Activated T-cell treated with anti-CD3 and anti-CD28 coated beads, Interleukin-2, amount 50 U/mL, for 4 hours (primary cell): ENCODE measurements at regions not wholly inside any gene's neighbourhood (a gene's known extent, or its start where the extent isn't known, plus 50 kb on each side); places are given as distances from the start of the nearest gene placed in this dataset.

Experiments used
- ATAC-seq, 2 donors: fragments of 200-7000 bp; cut with Tn5 transposase; one replicate each; pipeline ENCODE4 v1.10.0; 2021
- DNase-seq: peaks from one replicate; pipeline ENCODE4 v3.0.0-alpha.2; 2020
- H3K27me3 Mint-ChIP-seq: one replicate; pipeline ENCODE4 v1.8.0; 2021; ENCODE audit warnings: low read depth, mixed read lengths
- H3K36me3 Mint-ChIP-seq: one replicate; pipeline ENCODE4 v1.8.0; 2022; ENCODE audit warnings: mixed read lengths; ENCODE audit not compliant: insufficient read depth
- H3K4me1 Mint-ChIP-seq: one replicate; pipeline ENCODE4 v1.8.0; 2021; ENCODE audit warnings: low read depth, mixed read lengths
- H3K4me3 Mint-ChIP-seq: one replicate; pipeline ENCODE4 v1.8.0; 2021; ENCODE audit warnings: mild to moderate bottlenecking, moderate library complexity, mixed read lengths
- H3K9me3 Mint-ChIP-seq: one replicate; pipeline ENCODE4 v1.8.0; 2021; ENCODE audit warnings: mixed read lengths

DNA sequence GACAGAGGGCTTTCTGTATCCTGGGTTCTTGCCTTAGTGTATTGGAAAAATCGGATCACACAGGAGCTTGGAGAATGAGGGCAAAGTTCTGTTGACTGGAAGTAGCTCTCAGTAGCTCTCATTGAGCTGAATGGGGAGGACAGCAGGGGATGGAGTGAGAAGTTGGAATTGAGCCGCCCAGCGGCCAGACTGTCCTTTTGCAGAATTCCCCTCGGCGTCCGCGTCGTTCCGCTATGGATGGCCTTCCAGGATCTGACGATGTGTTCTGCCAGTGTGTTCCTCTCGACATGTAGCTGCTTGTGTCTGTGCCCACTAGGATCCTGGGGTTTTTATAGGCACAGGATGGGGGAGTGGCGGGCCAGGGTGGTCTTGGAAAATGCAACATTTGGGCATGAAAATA lies 351.8 kb upstream of the SEMA3A start:
- Mint-ChIP-seq H3K4me3 (no peak overlapping the region), H3K27me3 (no peaks in the 10 kb centered on the region), H3K4me1 (no peaks in the 10 kb centered on the region), H3K9me3 (peaks cover 6% of the 10 kb centered on the region), H3K36me3 (no peaks in the 10 kb centered on the region)
- no peak for ATAC-seq
- no peak for DNase-seq

DNA sequence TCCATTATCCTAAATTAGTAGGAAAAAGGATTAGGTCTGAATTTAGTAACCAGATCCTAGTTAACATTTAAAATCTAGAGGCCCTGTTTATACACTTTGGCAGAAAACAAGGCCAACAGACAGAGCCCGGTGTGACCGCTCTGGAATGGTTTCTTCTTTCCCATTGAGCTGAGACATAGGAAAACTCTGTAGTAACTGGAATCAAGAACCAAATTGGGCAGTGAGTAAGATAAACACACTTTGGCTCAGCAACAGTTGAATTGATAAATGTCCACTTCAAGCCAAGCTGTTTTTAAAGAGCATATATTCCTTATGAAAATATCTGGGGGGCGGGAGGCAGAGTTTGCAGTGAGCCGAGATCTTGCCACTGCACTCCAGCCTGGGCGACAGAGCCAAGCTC lies 343.7 kb upstream of the SEMA3A start:
- Mint-ChIP-seq H3K9me3 (no peaks in the 10 kb centered on the region), H3K4me1 (no peaks in the 10 kb centered on the region)

DNA sequence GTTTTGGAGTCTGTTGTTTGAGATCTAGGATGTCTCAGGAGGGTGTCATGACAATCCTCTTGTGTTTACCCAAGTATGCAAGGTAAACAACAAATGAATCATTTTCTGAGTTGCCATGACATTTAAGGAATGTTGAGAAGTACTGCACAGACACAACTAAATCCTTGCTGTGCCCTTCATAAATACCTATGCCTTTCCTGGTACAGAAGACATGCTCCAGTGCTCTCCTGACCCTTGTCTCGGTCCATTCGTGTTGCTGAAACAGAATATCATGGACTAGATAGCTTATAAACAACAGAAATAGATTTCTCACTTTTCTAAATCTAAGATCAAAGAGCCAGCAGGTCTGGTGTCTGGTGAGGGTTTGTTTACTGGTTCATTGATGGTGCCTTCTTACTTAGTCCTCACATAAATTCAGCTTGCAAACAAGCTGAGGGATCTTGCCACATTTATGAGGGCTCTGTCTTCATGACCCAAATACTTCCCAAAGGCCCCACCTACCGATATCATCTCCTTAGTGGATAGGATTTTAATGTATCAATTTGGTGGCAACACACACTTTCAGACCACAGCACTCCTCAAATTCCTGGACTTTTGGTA lies 341.8 kb upstream of the SEMA3A start:
- Mint-ChIP-seq H3K9me3 (no peaks in the 10 kb centered on the region), H3K4me3 (no peak overlapping the region), H3K36me3 (no peaks in the 10 kb centered on the region), H3K4me1 (no peaks in the 10 kb centered on the region), H3K27me3 (no peaks in the 10 kb centered on the region)
- DNase-seq, result no peak
- ATAC-seq, result no peak

More for the DNA sequence above, 343.7 kb upstream of the SEMA3A start:
- no peaks in the 10 kb centered on the region for H3K36me3 Mint-ChIP-seq
- no peaks in the 10 kb centered on the region for H3K27me3 Mint-ChIP-seq
- DNase-seq (no peak), ATAC-seq (no peak)
- no peak overlapping the region for H3K4me3 Mint-ChIP-seq

DNA sequence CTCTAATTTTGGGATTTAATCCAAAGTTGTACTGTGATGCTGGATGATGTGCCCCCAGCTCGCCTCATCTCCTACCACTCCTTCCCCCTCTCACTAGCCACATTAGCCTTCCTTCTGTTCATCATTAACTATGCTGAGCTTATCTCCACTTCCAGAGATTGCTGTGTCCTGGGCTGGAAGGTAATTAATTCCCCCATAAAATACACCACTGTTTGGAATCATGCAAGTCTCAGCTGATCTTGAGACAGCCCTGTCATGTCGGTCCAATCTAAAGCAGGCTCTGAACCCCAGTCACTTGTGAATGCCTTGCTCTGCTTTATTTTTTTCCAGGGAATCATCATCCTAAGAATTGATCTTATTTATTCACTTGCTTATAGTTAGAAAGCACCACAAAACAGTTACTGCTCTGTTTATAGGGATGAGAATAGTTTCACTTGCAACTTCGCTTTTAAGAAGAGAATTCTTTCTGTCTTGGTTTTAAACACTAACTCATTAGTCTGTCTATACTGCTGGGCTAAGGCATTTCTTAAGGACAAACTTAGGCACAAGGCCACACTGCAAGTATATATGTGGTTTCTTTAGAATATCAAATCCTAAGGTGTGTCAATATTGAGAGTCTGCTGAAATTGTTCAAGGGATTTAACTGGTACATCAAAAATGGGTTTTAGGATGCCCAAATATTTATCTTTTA lies 341.1 kb upstream of the SEMA3A start:
- ATAC-seq, result no peak
- Mint-ChIP-seq H3K4me3 (no peak overlapping the region), H3K4me1 (no peaks in the 10 kb centered on the region), H3K36me3 (no peaks in the 10 kb centered on the region), H3K27me3 (no peaks in the 10 kb centered on the region), H3K9me3 (no peaks in the 10 kb centered on the region)
- no peak for DNase-seq

DNA sequence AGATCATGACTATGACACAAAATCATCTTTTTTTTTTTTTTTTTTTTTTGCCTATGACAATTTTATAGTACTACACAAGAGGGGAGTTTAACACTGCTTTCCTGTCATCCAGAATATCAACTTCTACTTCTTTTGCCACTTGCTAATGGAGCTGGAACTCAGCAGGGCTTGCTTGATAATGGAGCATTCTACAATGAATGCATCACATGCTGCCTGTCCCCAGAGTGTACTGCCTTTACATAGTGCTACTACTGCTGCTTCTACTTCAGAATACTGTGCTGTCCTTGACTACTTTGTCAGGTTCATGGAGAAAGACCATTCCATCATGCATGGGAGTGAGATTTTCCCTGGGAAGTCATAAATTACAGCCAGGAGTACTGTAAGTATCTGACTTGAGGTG lies 338.6 kb upstream of the SEMA3A start:
- ATAC-seq, result no peak
- no peak for DNase-seq
- Mint-ChIP-seq H3K27me3 (no peaks in the 10 kb centered on the region), H3K9me3 (no peaks in the 10 kb centered on the region), H3K4me3 (no peak overlapping the region), H3K36me3 (no peaks in the 10 kb centered on the region), H3K4me1 (no peaks in the 10 kb centered on the region)

DNA sequence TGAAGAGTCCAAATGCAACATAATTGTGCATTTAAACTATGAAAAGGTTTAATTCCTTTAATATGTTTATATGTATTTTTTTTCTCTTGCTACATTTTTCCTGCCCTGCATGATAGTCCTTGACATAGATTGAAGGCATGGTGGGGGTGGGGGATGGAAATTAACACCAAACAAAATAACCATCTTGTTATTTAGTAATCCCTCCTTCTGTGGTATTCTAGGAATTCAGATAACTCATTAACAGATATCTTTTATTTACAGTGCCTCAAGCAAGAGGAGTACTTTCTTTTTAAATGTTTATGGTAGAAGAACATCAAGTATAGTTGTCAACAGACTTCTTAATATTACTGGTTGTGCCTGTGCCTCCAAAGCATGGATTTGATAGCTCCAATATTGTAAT lies 337.6 kb upstream of the SEMA3A start:
- Mint-ChIP-seq H3K9me3 (no peaks in the 10 kb centered on the region), H3K4me1 (no peaks in the 10 kb centered on the region), H3K27me3 (no peaks in the 10 kb centered on the region), H3K36me3 (no peaks in the 10 kb centered on the region), H3K4me3 (no peak overlapping the region)
- ATAC-seq (no peak), DNase-seq (no peak)

DNA sequence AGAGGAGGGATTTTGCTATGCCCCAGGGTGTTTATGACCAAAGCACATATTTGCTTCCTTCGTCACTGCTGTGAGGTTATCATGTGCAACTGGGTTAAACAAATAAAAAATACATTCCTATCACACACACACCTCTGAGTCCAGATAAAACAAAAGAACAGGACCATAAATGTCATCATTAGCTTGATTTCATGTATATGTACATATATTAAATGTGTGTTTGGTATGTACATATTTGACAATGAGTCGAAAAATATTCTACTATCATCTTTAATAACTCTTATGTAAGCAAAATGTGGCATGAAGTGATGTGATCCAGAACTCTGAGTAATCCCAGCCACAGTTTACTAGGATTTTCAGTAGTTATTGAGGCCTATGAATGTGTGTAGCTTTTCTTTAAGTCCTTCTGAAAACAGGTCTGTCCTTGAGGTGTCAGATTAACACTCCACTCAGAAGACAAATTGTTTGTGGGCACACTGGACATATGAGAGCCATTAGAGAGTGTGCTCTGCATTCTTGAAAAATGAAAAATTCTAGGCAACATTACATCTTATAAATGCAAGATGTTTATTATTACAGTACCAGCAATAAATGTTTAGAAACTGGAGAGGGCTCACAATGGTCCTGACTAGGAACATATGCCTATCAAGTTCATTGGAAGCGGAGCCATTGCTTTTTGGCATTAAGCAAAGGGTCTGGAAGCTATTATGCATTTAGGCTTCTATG lies 335.1 kb upstream of the SEMA3A start:
- H3K27me3 Mint-ChIP-seq, result no peaks in the 10 kb centered on the region
- DNase-seq (no peak), ATAC-seq (no peak)
- no peaks in the 10 kb centered on the region for H3K9me3 Mint-ChIP-seq
- no peak overlapping the region for H3K4me3 Mint-ChIP-seq
- no peaks in the 10 kb centered on the region for H3K4me1 Mint-ChIP-seq
- no peaks in the 10 kb centered on the region for H3K36me3 Mint-ChIP-seq

DNA sequence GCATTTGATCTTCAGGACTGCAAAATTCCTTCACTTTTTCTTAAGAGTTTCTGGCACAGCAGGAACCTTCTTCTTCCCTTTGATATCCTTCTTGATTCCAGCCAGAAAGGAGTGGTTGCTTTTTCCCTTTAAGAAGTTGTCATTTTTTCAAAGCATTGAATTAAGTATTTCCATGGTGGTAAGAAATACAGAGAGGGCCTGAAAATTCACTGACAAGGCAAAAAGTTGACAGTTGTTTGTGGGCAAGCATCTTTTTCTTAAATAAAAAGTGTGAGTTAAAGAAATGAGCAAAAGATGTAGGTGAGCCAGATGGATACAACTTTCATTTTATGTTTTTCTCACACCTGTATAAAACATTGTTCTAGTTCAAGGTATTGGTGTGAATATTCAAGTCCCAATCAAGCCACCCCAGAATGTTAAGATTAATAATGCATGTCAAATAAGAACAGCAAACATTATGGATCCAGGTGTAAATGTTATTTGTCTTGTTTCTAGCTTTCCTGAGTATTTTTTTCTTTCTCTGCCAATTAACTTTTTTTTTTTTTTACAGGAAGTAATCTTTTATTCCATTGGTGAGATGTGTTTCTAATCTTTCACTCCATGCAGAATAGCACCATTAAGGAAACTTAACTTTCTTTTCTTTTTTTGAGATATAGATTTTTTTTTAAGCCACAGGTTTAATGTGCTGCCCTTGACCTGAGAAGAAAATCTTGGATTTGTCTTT lies 334.3 kb upstream of the SEMA3A start:
- ATAC-seq (no peak), DNase-seq (no peak)
- no peaks in the 10 kb centered on the region for H3K9me3 Mint-ChIP-seq
- H3K4me1 Mint-ChIP-seq, result no peaks in the 10 kb centered on the region
- H3K27me3 Mint-ChIP-seq, result no peaks in the 10 kb centered on the region
- H3K4me3 Mint-ChIP-seq, result no peak overlapping the region
- H3K36me3 Mint-ChIP-seq, result no peaks in the 10 kb centered on the region

DNA sequence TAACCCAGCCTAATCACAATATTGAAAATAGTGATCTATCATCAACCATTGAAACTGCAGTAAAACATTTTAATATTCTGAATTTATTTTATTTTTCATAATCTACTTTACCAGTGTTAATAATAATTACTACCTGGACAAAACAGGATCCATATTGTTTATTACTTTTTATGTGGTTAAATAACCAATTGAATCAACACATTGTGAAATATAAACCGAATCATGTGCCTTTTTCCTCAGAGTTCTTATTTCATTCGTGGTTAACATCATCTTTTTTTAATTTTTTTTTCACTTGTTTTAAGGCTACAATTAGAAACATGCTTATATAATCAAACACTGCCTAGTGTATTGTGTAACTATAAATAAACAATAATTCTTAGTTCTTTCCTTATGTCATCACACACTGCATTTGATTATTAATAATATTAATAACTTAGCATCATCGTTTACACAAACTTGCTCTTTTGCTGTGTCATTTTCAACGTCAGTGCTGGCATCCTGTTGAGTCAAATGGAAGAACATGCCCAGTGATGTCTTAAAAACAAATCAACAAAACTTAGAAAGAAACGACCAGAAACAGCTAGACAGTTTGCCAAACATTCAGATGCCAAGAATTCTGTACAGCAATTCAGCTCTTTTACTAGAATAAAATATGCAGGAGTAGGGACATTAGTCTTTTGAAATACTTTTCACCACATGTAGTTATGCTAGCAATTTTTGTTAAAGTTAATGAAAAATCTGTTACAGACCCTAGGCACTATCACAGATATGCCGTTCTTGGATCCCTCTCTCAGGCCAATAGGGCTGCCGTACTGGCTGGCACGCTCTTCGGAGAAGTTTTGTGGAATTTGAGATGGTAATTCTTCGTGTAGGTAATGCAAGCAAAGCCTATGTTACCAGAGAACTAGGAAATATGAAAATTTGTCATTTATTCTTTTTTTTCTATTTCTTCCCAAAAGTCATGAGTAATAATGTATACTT lies 330.4 kb upstream of the SEMA3A start:
- no peak for ATAC-seq
- Mint-ChIP-seq H3K9me3 (peaks cover 7% of the 10 kb centered on the region), H3K27me3 (no peaks in the 10 kb centered on the region), H3K36me3 (no peaks in the 10 kb centered on the region), H3K4me1 (no peaks in the 10 kb centered on the region), H3K4me3 (no peak overlapping the region)
- DNase-seq, result no peak

DNA sequence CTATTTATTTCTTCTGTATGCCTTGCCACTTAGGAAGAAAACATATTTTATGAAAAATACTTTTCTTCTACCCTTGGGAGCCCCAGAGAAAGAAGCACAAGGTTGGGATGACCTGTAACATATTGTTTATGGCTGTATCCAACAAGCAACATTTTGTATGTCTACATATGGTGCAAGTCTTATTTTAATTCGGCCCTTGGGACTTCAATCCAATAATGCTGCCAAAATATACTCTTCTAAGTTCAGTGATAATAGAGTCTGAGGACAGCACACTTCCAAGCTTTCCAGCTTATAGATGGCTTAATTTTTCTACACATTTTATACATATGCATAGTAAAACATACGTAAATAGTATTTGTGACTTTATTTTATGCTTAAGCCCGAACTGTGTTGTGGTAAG lies 318.5 kb upstream of the SEMA3A start:
- Mint-ChIP-seq H3K36me3 (no peaks in the 10 kb centered on the region), H3K4me3 (no peak overlapping the region), H3K27me3 (no peaks in the 10 kb centered on the region), H3K4me1 (no peaks in the 10 kb centered on the region), H3K9me3 (no peaks in the 10 kb centered on the region)
- DNase-seq, result no peak
- no peak for ATAC-seq

DNA sequence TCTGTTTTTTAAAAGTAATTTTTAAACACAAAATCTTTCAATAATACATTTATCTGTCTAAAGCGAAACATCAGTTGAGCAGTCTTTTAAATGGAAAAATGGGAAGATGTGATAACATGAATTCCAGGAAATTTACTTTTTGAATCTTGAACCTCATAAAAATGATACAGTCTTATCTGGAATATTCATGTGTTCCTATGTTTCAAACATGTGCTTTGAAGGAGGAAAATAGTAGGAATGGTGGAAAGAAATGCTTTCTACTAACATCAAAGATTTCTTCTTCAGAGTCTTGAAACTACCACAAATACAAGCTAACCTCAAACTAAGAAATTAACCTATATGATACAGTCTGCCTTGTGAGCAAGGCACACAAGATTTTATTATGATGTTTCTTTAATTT lies 317.5 kb upstream of the SEMA3A start:
- H3K4me1 Mint-ChIP-seq, result no peaks in the 10 kb centered on the region
- no peak for DNase-seq
- no peaks in the 10 kb centered on the region for H3K9me3 Mint-ChIP-seq
- no peak overlapping the region for H3K4me3 Mint-ChIP-seq
- H3K27me3 Mint-ChIP-seq, result no peaks in the 10 kb centered on the region
- ATAC-seq, result no peak
- H3K36me3 Mint-ChIP-seq, result no peaks in the 10 kb centered on the region

DNA sequence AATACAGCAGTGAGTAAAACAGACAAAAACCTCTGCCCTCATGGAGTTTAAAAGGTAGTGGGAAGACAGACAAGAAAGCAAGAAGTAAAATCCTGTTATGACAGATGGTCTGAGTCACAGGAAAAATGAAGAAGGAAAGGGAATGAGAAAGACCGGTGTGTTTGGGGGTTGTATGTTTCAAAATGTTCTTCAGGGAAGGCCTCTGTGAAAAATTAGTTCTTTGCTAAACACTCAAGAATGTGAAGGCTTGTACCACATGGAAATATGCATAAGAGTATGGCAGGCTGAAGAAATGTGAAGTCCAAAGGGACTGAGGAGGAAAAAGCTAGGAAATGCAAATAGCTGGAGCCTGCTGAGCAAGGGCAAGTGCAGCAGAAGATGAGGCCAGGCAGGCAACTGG lies 315.9 kb upstream of the SEMA3A start:
- Mint-ChIP-seq H3K27me3 (no peaks in the 10 kb centered on the region), H3K4me3 (no peak overlapping the region), H3K36me3 (no peaks in the 10 kb centered on the region), H3K4me1 (no peaks in the 10 kb centered on the region), H3K9me3 (no peaks in the 10 kb centered on the region)
- no peak for DNase-seq
- ATAC-seq, result no peak

DNA sequence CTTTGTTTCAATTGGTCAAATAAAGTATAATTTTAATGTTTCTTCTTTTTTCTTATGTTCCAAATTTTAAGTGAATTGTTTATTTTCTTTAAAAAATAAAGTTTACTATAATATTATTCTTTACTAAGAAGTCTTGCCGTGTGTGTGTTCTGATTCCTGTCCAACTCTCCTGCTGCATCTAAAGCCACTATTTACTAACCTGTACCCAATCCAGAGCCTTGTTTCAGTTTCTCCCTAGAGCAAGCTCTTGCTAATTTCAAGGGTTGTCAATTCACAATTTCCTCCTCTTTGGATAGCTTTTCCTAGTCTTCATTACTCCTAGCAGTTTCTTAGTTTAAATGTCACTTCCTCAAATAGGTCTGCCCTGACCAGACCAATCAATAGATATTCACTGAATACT lies 314.9 kb upstream of the SEMA3A start:
- no peaks in the 10 kb centered on the region for H3K9me3 Mint-ChIP-seq
- DNase-seq, result no peak
- H3K27me3 Mint-ChIP-seq, result no peaks in the 10 kb centered on the region
- no peak for ATAC-seq
- no peak overlapping the region for H3K4me3 Mint-ChIP-seq
- H3K36me3 Mint-ChIP-seq, result no peaks in the 10 kb centered on the region
- no peaks in the 10 kb centered on the region for H3K4me1 Mint-ChIP-seq

DNA sequence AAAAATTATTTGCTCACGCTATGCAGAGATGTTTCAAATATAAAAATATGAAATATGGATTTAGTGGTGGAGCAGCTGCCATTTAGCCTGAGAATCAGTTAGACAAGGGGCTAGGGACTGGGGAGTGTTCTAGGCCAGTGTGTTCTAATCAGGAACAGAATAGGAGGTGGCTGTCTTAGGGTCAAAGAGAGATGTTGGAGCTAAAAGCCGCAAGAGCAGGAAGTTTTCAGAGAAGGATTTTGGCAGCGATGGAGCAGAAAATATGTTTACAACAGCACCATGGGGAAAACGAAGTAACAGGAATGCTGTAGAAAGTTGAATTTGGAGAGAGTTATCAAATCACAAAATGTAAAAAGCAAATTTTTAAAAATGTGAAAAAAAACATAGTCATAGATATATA lies 314.0 kb upstream of the SEMA3A start:
- no peaks in the 10 kb centered on the region for H3K27me3 Mint-ChIP-seq
- ATAC-seq, result no peak

More for the DNA sequence above, 314.0 kb upstream of the SEMA3A start:
- Mint-ChIP-seq H3K9me3 (no peaks in the 10 kb centered on the region), H3K36me3 (no peaks in the 10 kb centered on the region), H3K4me3 (no peak overlapping the region), H3K4me1 (no peaks in the 10 kb centered on the region)
- no peak for DNase-seq
